ENCODE measurements at regions not wholly inside any gene's neighbourhood (a gene's known extent, or its start where the extent isn't known, plus 50 kb on each side); places are given as distances from the start of the nearest gene placed in this dataset.

- H3K4me3 ChIP-seq (ENCODE audit: low read depth, low read length): no peak overlapping the region
- peak; percentile 95 for DNase-seq (ENCODE audit: low read depth)
Measured at GRCh38 chr1:106937104-106937503, 119.4 kb upstream of the PRMT6 start.

- DNase-seq (ENCODE audit: low read depth): peak; percentile 71
- H3K4me3 ChIP-seq (ENCODE audit: low read depth, low read length): no peak overlapping the region
Measured at GRCh38 chr1:106944721-106945120, 111.8 kb upstream of the PRMT6 start.

DNA sequence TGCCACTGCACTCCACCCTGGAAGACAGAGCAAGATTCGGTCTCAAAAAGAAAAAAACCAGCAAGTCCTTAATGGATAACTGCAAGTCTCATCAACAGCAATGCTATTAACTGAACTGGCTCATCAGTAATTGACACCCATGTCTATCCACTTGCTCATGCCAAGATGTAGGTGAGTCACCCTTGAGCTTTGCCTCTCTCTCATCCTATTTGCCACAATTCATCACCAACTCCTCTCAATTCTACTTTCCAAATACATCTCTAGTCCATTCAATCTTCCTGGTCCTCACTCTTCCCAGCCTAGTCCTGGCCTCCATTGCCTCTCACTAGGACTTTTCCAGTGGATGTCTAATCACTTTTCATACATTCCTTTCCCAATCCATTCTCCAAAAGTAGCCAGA, 103.7 kb upstream of the PRMT6 start:
- no peak overlapping the region for H3K4me3 ChIP-seq (ENCODE audit: low read depth, low read length)
- DNase-seq (ENCODE audit: low read depth): no peak

GRCh38 chr1:106954661-106955229, 101.7 kb upstream of the PRMT6 start:
- DNase-seq (ENCODE audit: low read depth): no peak
- H3K4me3 ChIP-seq (ENCODE audit: low read depth, low read length): no peak overlapping the region

GRCh38 chr1:106956721-106957120, 99.8 kb upstream of the PRMT6 start:
- DNase-seq (ENCODE audit: low read depth): peak; percentile 52
- H3K4me3 ChIP-seq (ENCODE audit: low read depth, low read length): no peak overlapping the region

DNA sequence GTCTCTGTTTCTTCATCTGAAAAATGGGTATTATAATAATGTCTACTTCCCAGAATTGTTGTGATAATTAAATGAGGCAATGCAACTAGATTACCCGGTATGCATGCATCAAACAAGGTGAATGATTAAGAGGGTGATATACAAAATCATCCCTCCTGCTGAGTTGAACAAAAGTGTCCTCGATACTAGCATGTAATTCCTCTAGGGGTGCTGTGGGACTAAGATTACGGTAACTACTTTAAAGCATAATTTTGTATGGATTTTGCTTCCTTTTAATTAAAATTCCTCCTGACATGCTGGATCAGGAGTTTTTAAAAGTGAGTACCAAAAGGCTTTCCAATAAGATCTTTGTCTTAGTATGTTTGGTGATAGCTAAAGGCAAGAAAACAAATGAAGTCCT, 98.7 kb upstream of the PRMT6 start:
- no peak overlapping the region for H3K4me3 ChIP-seq (ENCODE audit: low read depth, low read length)
- DNase-seq (ENCODE audit: low read depth): no peak

DNA sequence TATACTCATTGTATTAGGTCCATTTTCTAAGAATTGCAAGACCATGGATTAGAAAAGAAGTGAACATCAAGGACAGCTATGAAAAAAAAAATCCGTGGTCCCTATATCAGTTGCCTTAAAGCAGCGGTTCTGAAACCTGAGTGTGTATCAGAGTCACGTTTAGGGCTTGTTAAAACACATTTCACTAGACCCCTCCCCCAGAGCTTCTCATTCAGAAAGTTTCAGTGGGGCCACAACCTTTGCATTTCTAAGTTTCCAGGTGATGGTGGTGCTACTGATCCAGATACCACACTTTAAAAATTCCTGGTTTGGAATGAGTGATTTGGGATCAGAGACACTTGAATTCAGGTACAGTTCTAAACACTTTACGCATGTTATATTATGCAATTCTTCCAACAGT, 96.1 kb upstream of the PRMT6 start:
- DNase-seq (ENCODE audit: low read depth): no peak

DNA sequence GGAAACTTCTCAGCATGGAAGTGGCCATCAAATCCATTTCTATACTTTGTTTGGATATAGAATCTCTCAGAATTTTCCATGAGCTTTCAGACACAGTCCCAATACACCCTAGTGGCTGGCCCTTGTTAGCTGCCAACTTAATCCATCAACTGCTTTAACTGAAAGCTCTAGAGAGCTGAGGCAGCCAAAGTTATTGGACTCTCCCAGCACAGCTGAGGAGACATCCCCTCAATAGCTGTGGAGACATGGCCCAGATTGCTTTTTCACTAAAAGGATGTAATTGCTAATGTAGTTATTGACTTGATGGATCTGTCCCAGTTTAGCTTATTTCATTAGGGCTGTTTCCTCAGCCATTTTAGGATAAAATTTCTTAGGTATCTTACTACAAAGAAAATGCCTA, 94.8 kb upstream of the PRMT6 start:
- no peak for DNase-seq (ENCODE audit: low read depth)

More for the DNA sequence above, 96.1 kb upstream of the PRMT6 start:
- H3K4me3 ChIP-seq (ENCODE audit: low read depth, low read length): no peak overlapping the region

DNA sequence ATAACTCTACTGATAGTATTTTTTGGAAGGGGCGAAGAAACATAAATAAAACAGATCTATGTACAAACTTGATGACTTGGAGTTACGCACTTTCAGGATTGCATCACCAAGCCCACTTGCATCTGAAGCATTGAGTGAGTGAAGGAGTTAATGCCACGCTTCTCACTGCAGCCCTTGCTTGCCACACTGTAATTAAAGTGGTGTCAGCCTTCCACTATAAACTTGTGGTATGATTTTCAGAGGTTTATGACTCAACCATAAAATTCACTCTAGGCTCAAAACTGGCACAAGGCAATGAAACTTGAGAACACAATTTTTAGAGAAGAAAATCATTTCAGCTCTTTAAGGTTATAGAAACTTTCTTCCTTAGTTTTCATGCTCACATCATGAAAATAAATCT, 93.9 kb upstream of the PRMT6 start:
- no peak overlapping the region for H3K4me3 ChIP-seq (ENCODE audit: low read depth, low read length)
- DNase-seq (ENCODE audit: low read depth): no peak

More for the DNA sequence above, 94.8 kb upstream of the PRMT6 start:
- H3K4me3 ChIP-seq (ENCODE audit: low read depth, low read length): no peak overlapping the region

- DNase-seq (ENCODE audit: low read depth): no peak
Measured at GRCh38 chr1:106964495-106964894, 92.0 kb upstream of the PRMT6 start.

DNA sequence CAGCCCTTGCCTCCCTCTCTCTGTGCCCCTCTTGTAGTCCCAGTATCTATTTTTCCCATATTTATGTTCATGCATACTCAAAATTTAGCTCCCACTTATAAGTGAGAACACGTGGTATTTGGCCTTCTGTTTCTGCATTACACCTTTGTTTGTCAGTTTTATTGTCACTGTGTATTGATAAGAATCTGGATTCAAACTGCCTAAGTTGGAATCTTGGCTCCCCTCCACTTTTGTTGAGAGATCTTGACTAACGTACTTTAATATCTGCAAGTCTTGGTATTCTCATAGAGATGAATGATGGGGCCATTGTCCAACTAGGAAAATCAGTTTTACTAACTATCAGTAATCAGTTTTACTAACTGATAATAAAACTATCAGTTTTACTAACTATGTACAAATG, 87.8 kb upstream of the PRMT6 start:
- H3K4me3 ChIP-seq (ENCODE audit: low read depth, low read length): no peak overlapping the region
- DNase-seq (ENCODE audit: low read depth): no peak

More at GRCh38 chr1:106964495-106964894, 92.0 kb upstream of the PRMT6 start:
- H3K4me3 ChIP-seq (ENCODE audit: low read depth, low read length): no peak overlapping the region

DNA sequence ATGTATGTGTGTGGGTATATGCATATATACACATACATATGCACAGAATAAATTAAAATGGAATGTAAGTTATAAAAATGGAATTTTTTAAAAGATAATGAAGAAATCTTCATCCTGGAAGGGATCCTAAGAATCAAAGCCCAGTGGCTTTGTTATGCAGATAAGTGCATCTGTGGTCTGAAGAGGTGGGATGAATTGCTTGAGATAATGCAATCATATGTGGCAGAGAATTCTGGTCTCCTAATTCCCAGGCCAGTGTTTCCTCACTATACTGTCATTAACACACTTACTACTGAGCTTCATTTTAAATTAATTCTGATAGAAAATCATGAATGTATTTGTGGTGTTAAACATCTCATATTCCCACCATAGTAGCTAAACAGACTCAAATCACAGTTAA, 86.7 kb upstream of the PRMT6 start:
- H3K4me3 ChIP-seq (ENCODE audit: low read depth, low read length): no peak overlapping the region
- no peak for DNase-seq (ENCODE audit: low read depth)

DNA sequence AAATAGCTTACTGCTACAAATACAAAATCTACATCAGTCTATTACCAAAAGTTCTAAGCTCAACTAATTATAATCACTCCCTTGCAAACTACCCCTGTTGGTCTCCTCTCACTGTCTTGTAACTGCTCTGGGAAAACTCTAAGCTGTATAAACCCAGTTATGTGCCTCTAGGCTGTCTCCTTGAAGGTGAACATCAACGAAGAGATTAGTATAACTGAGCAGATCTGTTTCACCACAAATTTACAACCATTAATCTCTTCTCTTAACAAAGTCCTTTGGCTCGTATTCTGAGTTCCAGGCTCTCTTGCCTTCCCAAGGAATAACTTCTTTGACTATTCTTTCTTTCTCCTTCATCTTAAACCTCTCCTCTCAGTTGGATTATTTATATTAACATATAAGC, 84.4 kb upstream of the PRMT6 start:
- DNase-seq (ENCODE audit: low read depth): no peak
- H3K4me3 ChIP-seq (ENCODE audit: low read depth, low read length): no peak overlapping the region

DNA sequence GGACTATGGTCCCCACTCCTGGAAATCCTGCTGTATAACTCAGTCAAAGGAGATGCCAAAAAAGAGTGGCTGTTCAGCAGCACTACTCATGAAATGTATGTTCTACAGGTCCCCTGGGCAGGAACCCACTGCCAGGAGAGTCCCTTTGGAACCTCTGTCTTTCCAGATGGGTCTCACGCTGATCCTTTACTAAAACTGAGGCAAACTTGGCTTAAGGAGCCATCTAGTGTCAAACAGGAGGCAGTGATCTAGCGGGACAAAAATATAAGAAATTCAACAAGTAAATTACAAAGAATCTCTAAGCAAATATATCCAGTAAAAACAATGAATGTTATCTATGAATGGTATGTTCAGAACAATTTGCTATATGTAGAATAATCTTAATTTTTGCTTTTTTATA, 80.5 kb upstream of the PRMT6 start:
- no peak for DNase-seq (ENCODE audit: low read depth)
- no peak overlapping the region for H3K4me3 ChIP-seq (ENCODE audit: low read depth, low read length)

- no peak overlapping the region for H3K4me3 ChIP-seq (ENCODE audit: low read depth, low read length)
- DNase-seq (ENCODE audit: low read depth): peak; percentile 62
Measured at GRCh38 chr1:106978477-106979322, 77.8 kb upstream of the PRMT6 start.

GRCh38 chr1:106979371-106979770, 77.1 kb upstream of the PRMT6 start:
- H3K4me3 ChIP-seq (ENCODE audit: low read depth, low read length): no peak overlapping the region
- DNase-seq (ENCODE audit: low read depth): no peak

DNA sequence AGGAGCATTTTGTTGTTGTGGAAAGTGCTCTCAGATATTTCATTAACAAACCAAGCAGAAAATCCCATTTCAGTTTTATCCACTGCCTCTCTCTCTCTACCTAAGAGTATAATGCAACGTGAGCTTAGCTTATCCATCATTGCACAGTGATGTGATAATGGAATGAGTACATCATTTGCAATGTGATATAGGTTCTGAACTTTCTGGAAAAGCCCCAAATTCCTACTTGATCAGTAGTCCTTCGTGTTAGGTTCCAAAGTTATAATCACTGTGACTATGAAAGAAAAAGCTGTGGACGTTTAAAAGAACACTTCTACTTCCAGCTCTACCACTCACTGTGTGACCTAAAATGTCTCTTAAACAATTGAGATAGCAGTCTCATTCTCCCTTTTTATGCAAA, 76.4 kb upstream of the PRMT6 start:
- DNase-seq (ENCODE audit: low read depth): peak; percentile 35
- H3K4me3 ChIP-seq (ENCODE audit: low read depth, low read length): no peak overlapping the region

GRCh38 chr1:106984801-106985200, 71.7 kb upstream of the PRMT6 start:
- DNase-seq (ENCODE audit: low read depth): no peak
- H3K4me3 ChIP-seq (ENCODE audit: low read depth, low read length): no peak overlapping the region

DNA sequence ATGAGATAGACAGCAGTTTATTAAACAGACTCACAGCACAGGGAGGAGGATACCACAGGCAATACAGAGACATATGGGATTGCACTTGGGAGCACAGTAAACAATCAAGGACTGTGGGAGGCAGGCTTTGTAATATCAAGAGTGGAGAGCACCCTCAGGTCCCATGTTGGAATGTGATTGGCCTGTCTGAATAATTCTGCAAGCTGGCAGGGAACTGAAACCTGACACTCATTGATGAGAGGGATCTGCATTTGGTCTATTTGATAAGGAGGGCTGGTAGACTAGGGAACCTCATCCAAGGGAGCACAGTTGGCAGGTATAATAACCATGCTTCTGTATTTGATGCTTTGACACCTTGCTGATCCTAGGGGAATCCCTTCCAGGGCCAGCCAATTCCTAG, 69.9 kb upstream of the PRMT6 start:
- no peak for DNase-seq (ENCODE audit: low read depth)
- no peak overlapping the region for H3K4me3 ChIP-seq (ENCODE audit: low read depth, low read length)

DNA sequence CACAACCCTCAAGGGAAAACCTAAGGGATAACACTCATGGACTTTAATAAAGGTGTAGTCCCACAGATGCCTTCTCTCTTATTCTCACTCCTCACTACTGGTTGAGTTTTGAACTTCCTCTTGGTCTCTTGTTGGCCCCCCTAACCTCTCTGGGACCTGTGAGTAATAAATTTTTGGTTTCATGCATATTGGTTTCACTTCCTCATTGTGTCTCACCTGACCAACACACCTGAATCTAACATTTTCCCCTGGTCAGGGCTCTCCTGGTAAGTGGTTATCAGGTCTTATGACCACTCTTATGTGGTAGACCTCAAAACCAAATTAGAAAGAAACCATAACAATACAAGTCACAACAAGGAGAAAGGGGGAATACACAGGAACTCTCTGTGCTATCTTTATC, 60.5 kb upstream of the PRMT6 start:
- no peak overlapping the region for H3K4me3 ChIP-seq (ENCODE audit: low read depth, low read length)
- DNase-seq (ENCODE audit: low read depth): no peak

GRCh38 chr1:106998431-106999002, 58.0 kb upstream of the PRMT6 start:
- DNase-seq (ENCODE audit: low read depth): no peak
- H3K4me3 ChIP-seq (ENCODE audit: low read depth, low read length): no peak overlapping the region

Measured in skeletal muscle cell (primary cell).